ENCODE measurements at regions not wholly inside any gene's neighbourhood (a gene's known extent, or its start where the extent isn't known, plus 50 kb on each side); places are given as distances from the start of the nearest gene placed in this dataset.

- no peak for TF ChIP-seq CHD7 (IDR thresholded peaks at IDR 0.05; ENCODE audit: insufficient replicate concordance, low read length)
- TF ChIP-seq CBX5 (IDR thresholded peaks at IDR 0.05; ENCODE audit: low read depth, low read length) = no peak
- no peak for TF ChIP-seq RAD21 (IDR thresholded peaks at IDR 0.05 in 1 of 2, conservative IDR thresholded peaks at IDR 0.05 in 1 of 2; ENCODE audit: low read depth in 2 of 2, low read length in 2 of 2)
- no peak for TF ChIP-seq SIX5 (IDR thresholded peaks at IDR 0.05; ENCODE audit: low read depth, low read length)
- TF ChIP-seq CREB1 (IDR thresholded peaks at IDR 0.05) = no peak
Measured at GRCh38 chr4:38467296-38467695, 196.7 kb upstream of the KLF3 start (continued).
